ENCODE measurements at regions not wholly inside any gene's neighbourhood (a gene's known extent, or its start where the extent isn't known, plus 50 kb on each side); places are given as distances from the start of the nearest gene placed in this dataset.

DNA sequence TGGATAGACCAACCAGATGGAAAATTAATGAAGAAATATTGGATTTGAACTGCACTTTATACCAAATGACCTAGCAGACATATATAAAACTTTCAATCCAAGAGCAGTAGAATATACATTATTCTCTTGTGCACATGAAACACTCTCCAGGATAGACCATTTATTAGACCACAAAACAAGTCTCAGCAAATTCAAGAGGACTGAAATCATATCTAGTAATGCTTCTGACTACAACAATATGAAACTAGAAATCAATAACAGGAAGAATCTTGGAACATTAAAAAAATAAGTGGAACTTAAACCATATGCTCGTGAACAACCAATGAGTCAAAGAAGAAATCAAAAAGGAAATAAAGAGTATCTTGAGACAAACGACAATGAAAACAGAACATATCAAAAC, 150.0 kb upstream of the CD180 start:
- DNase-seq (ENCODE audit: low spot score) (no peak), ATAC-seq (ENCODE audit: low read depth) (no peak)
- H3K27ac ChIP-seq (ENCODE audit: poor library complexity, severe bottlenecking), result no peak overlapping the region
- no peaks in the 10 kb centered on the region for H3K27me3 ChIP-seq (ENCODE audit: insufficient read depth, poor library complexity, severe bottlenecking)
- peaks cover 3% of the 10 kb centered on the region for H3K9me3 ChIP-seq (ENCODE audit: severe bottlenecking)
- TF ChIP-seq, protein P1, sequence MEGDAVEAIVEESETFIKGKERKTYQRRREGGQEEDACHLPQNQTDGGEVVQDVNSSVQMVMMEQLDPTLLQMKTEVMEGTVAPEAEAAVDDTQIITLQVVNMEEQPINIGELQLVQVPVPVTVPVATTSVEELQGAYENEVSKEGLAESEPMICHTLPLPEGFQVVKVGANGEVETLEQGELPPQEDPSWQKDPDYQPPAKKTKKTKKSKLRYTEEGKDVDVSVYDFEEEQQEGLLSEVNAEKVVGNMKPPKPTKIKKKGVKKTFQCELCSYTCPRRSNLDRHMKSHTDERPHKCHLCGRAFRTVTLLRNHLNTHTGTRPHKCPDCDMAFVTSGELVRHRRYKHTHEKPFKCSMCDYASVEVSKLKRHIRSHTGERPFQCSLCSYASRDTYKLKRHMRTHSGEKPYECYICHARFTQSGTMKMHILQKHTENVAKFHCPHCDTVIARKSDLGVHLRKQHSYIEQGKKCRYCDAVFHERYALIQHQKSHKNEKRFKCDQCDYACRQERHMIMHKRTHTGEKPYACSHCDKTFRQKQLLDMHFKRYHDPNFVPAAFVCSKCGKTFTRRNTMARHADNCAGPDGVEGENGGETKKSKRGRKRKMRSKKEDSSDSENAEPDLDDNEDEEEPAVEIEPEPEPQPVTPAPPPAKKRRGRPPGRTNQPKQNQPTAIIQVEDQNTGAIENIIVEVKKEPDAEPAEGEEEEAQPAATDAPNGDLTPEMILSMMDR (IDR thresholded peaks at IDR 0.05; ENCODE audit: poor library complexity, severe bottlenecking), result no peak
- H3K4me3 ChIP-seq (ENCODE audit: severe bottlenecking), result no peak overlapping the region
- peaks cover 6% of the 10 kb centered on the region for H3K4me1 ChIP-seq (ENCODE audit: insufficient read depth, poor library complexity, severe bottlenecking)
- H3K36me3 ChIP-seq (ENCODE audit: low read depth), result no peaks in the 10 kb centered on the region

GRCh38 chr5:67344870-67345269, 148.3 kb upstream of the CD180 start:
- no peak for ATAC-seq (ENCODE audit: low read depth)
- TF ChIP-seq, protein P1 (IDR thresholded peaks at IDR 0.05; ENCODE audit: poor library complexity, severe bottlenecking), result no peak

DNA sequence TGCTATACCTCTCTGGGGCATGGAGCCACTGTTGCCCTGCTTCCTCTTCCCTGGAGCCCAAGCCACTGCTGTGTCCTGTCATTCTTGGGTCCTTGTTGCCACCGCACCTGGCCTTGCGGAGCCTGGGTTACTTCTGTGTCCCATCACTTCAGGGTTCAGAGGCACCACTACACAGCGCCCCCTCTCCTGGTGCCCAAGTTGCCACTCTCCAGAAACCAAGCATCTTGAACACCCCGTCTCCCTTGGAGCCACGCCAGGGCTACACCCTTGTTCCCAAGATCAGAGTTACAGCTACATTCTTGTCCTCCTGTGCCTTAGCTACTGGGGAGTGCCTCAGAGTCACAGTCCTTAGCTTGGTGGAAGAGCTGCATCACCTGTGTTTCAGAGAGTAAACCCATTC, 147.2 kb upstream of the CD180 start:
- H3K27ac ChIP-seq (ENCODE audit: poor library complexity, severe bottlenecking), result no peak overlapping the region
- ATAC-seq (ENCODE audit: low read depth), result no peak
- DNase-seq (ENCODE audit: low spot score), result no peak
- peaks cover 6% of the 10 kb centered on the region for H3K4me1 ChIP-seq (ENCODE audit: insufficient read depth, poor library complexity, severe bottlenecking)
- H3K27me3 ChIP-seq (ENCODE audit: insufficient read depth, poor library complexity, severe bottlenecking), result no peaks in the 10 kb centered on the region
- no peak overlapping the region for H3K4me3 ChIP-seq (ENCODE audit: severe bottlenecking)
- peaks cover 3% of the 10 kb centered on the region for H3K9me3 ChIP-seq (ENCODE audit: severe bottlenecking)
- H3K36me3 ChIP-seq (ENCODE audit: low read depth), result no peaks in the 10 kb centered on the region
- TF ChIP-seq, protein P1 (IDR thresholded peaks at IDR 0.05; ENCODE audit: poor library complexity, severe bottlenecking), result no peak

More at GRCh38 chr5:67344870-67345269, 148.3 kb upstream of the CD180 start:
- no peak overlapping the region for H3K4me3 ChIP-seq (ENCODE audit: severe bottlenecking)
- DNase-seq (ENCODE audit: low spot score), result no peak
- H3K9me3 ChIP-seq (ENCODE audit: severe bottlenecking), result peaks cover 3% of the 10 kb centered on the region
- no peak overlapping the region for H3K27ac ChIP-seq (ENCODE audit: poor library complexity, severe bottlenecking)
- no peaks in the 10 kb centered on the region for H3K27me3 ChIP-seq (ENCODE audit: insufficient read depth, poor library complexity, severe bottlenecking)
- H3K36me3 ChIP-seq (ENCODE audit: low read depth), result no peaks in the 10 kb centered on the region
- peaks cover 6% of the 10 kb centered on the region for H3K4me1 ChIP-seq (ENCODE audit: insufficient read depth, poor library complexity, severe bottlenecking)

GRCh38 chr5:67341478-67341877, 144.9 kb upstream of the CD180 start:
- no peak for ATAC-seq (ENCODE audit: low read depth)
- TF ChIP-seq, protein P1 (IDR thresholded peaks at IDR 0.05; ENCODE audit: poor library complexity, severe bottlenecking), result no peak
- Histone ChIP-seq H3K4me1 (ENCODE audit: insufficient read depth, poor library complexity, severe bottlenecking) (peaks cover 1% of the 10 kb centered on the region), H3K27ac (ENCODE audit: poor library complexity, severe bottlenecking) (no peak overlapping the region), H3K9me3 (ENCODE audit: severe bottlenecking) (no peaks in the 10 kb centered on the region), H3K36me3 (ENCODE audit: low read depth) (no peaks in the 10 kb centered on the region), H3K4me3 (ENCODE audit: severe bottlenecking) (no peak overlapping the region), H3K27me3 (ENCODE audit: insufficient read depth, poor library complexity, severe bottlenecking) (no peaks in the 10 kb centered on the region)
- no peak for DNase-seq (ENCODE audit: low spot score)

GRCh38 chr5:67339219-67339767, 142.7 kb upstream of the CD180 start:
- TF ChIP-seq, protein P1 (IDR thresholded peaks at IDR 0.05; ENCODE audit: poor library complexity, severe bottlenecking), result no peak
- no peaks in the 10 kb centered on the region for H3K4me1 ChIP-seq (ENCODE audit: insufficient read depth, poor library complexity, severe bottlenecking)
- no peaks in the 10 kb centered on the region for H3K9me3 ChIP-seq (ENCODE audit: severe bottlenecking)
- H3K36me3 ChIP-seq (ENCODE audit: low read depth), result no peaks in the 10 kb centered on the region
- no peak overlapping the region for H3K4me3 ChIP-seq (ENCODE audit: severe bottlenecking)
- DNase-seq (ENCODE audit: low spot score) (no peak), ATAC-seq (ENCODE audit: low read depth) (no peak)
- H3K27ac ChIP-seq (ENCODE audit: poor library complexity, severe bottlenecking), result no peak overlapping the region
- no peaks in the 10 kb centered on the region for H3K27me3 ChIP-seq (ENCODE audit: insufficient read depth, poor library complexity, severe bottlenecking)

All from RWPE2 (cell line).